ENCODE measurements at regions not wholly inside any gene's neighbourhood (a gene's known extent, or its start where the extent isn't known, plus 50 kb on each side); places are given as distances from the start of the nearest gene placed in this dataset.

DNA sequence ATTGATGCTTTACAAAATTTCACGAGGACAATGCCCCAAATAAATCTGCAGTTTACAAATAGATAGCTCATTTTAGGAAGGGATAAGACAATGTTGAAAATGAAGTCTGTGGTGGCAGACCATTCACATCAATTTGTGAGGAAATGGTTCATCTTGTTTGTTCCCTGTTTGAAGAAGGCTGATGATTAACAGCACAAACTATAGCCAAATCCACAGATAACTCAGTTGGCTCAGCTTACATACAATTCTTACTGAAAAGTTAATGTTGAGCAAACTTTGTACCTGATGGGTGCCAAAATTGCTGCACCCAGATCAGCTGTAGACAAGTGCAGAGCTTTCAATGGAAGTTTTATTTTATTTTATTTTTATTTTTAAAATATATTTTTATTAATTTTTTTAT, 763.9 kb downstream of the DOK5 start:
- TF ChIP-seq, protein P1, sequence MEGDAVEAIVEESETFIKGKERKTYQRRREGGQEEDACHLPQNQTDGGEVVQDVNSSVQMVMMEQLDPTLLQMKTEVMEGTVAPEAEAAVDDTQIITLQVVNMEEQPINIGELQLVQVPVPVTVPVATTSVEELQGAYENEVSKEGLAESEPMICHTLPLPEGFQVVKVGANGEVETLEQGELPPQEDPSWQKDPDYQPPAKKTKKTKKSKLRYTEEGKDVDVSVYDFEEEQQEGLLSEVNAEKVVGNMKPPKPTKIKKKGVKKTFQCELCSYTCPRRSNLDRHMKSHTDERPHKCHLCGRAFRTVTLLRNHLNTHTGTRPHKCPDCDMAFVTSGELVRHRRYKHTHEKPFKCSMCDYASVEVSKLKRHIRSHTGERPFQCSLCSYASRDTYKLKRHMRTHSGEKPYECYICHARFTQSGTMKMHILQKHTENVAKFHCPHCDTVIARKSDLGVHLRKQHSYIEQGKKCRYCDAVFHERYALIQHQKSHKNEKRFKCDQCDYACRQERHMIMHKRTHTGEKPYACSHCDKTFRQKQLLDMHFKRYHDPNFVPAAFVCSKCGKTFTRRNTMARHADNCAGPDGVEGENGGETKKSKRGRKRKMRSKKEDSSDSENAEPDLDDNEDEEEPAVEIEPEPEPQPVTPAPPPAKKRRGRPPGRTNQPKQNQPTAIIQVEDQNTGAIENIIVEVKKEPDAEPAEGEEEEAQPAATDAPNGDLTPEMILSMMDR (conservative IDR thresholded peaks at IDR 0.05; ENCODE audit: low read depth, low read length) = no peak
- no peak for TF ChIP-seq EZH2 (IDR thresholded peaks at IDR 0.05; ENCODE audit: borderline replicate concordance, low read depth, low read length, poor library complexity, severe bottlenecking)
- no peak for DNase-seq (ENCODE audit: low spot score)
- POLR2A ChIA-PET (ENCODE audit: low non-redundant PET) = no interaction called here
- no peak overlapping the region for H3K27ac ChIP-seq (ENCODE audit: low read depth, low read length, poor library complexity, severe bottlenecking)
- no peak overlapping the region for H3K4me3 ChIP-seq (ENCODE audit: low read depth, low read length, poor library complexity, severe bottlenecking)
- intact Hi-C loops (cut with micrococcal nuclease; ENCODE audit: unreplicated experiment) = no loop called here
- BruUV-seq (replicated peaks) = no TSS peak
- H3K9me3 ChIP-seq (ENCODE audit: low read depth, low read length, poor library complexity, severe bottlenecking) = peaks cover 33% of the 10 kb centered on the region
- no peaks in the 10 kb centered on the region for H3K27me3 ChIP-seq (replicated peaks; ENCODE audit: insufficient read depth, low read depth, low read length, poor library complexity)
- CTCF ChIA-PET = interaction anchor here (0.7 kb wide), 1 partner anchor 513 kb away, joined by 6 read pairs; no protein-coding TSS in a partner anchor
- no peaks in the 10 kb centered on the region for H3K4me1 ChIP-seq (ENCODE audit: insufficient read depth, low read length, poor library complexity, severe bottlenecking)
- no peaks in the 10 kb centered on the region for H3K36me3 ChIP-seq (ENCODE audit: insufficient read depth, low read length, poor library complexity, severe bottlenecking)

DNA sequence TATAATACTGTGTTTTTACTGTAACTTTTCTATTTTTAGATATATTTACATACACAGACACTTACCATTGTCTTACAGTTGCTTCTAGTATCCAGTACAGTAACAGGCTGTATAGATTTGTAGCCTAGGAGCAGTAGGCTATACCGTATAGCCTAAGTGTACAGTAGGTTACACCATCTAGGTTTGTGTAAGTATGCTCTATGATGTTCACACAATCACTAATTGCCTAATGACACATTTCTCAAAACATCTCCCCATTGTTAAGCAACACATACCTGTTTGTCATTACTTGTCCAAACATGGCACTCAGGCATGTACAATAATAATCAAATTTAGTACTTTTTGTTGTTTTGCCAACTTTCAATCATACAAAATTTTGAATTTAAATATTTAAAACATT, 757.3 kb downstream of the DOK5 start:
- Histone ChIP-seq H3K36me3 (ENCODE audit: insufficient read depth, low read length, poor library complexity, severe bottlenecking) (no peaks in the 10 kb centered on the region), H3K27ac (ENCODE audit: low read depth, low read length, poor library complexity, severe bottlenecking) (no peak overlapping the region), H3K4me3 (ENCODE audit: low read depth, low read length, poor library complexity, severe bottlenecking) (no peak overlapping the region), H3K9me3 (ENCODE audit: low read depth, low read length, poor library complexity, severe bottlenecking) (peaks cover 20% of the 10 kb centered on the region), H3K4me1 (ENCODE audit: insufficient read depth, low read length, poor library complexity, severe bottlenecking) (no peaks in the 10 kb centered on the region), H3K27me3 (replicated peaks; ENCODE audit: insufficient read depth, low read depth, low read length, poor library complexity) (no peaks in the 10 kb centered on the region)
- no peak for DNase-seq (ENCODE audit: low spot score)
- ChIA-PET CTCF (no interaction called here), POLR2A (ENCODE audit: low non-redundant PET) (no interaction called here)
- intact Hi-C loops (cut with micrococcal nuclease; ENCODE audit: unreplicated experiment) = no loop called here
- TF ChIP-seq, protein P1 (conservative IDR thresholded peaks at IDR 0.05; ENCODE audit: low read depth, low read length) = no peak
- TF ChIP-seq EZH2 (IDR thresholded peaks at IDR 0.05; ENCODE audit: borderline replicate concordance, low read depth, low read length, poor library complexity, severe bottlenecking) = no peak
- BruUV-seq (replicated peaks) = no TSS peak

DNA sequence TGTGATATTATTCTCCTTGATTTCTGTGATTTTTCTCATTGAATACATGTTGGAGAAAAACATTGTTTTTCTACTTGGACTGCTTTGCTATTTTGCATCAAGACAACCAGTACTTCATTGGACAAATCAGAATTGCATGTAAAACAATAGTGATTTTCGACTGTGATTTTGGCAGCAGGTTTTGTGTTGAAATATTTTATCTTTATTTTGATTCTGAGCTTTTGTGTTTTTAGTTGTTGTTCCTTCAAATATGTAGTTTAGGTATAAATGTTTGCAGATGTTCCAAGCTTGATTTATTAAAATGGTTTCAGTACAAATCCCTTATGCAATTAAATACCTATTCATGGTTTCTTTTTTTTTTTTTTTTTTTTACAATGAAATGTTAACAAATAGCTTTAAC, 754.1 kb downstream of the DOK5 start:
- no peaks in the 10 kb centered on the region for H3K36me3 ChIP-seq (ENCODE audit: insufficient read depth, low read length, poor library complexity, severe bottlenecking)
- H3K4me1 ChIP-seq (ENCODE audit: insufficient read depth, low read length, poor library complexity, severe bottlenecking) = no peaks in the 10 kb centered on the region
- ChIA-PET CTCF (no interaction called here), POLR2A (ENCODE audit: low non-redundant PET) (no interaction called here)
- H3K9me3 ChIP-seq (ENCODE audit: low read depth, low read length, poor library complexity, severe bottlenecking) = peaks cover 21% of the 10 kb centered on the region
- intact Hi-C loops (cut with micrococcal nuclease; ENCODE audit: unreplicated experiment) = no loop called here
- H3K4me3 ChIP-seq (ENCODE audit: low read depth, low read length, poor library complexity, severe bottlenecking) = no peak overlapping the region
- no TSS peak for BruUV-seq (replicated peaks)
- no peak overlapping the region for H3K27ac ChIP-seq (ENCODE audit: low read depth, low read length, poor library complexity, severe bottlenecking)
- DNase-seq (ENCODE audit: low spot score) = no peak
- no peaks in the 10 kb centered on the region for H3K27me3 ChIP-seq (replicated peaks; ENCODE audit: insufficient read depth, low read depth, low read length, poor library complexity)
- TF ChIP-seq, protein P1 (conservative IDR thresholded peaks at IDR 0.05; ENCODE audit: low read depth, low read length) = no peak
- TF ChIP-seq EZH2 (IDR thresholded peaks at IDR 0.05; ENCODE audit: borderline replicate concordance, low read depth, low read length, poor library complexity, severe bottlenecking) = no peak
